Erythroblast (primary cell): ENCODE measurements at regions not wholly inside any gene's neighbourhood (a gene's known extent, or its start where the extent isn't known, plus 50 kb on each side); places are given as distances from the start of the nearest gene placed in this dataset.

Experiments
- GATA1 ChIP-seq: IDR thresholded peaks from 2 replicates; pipeline ENCODE4 v1.6.1; 2011; ENCODE audit warnings: low read depth, mild to moderate bottlenecking, control low read depth, low read length, moderate library complexity
- POLR2A ChIP-seq: IDR thresholded peaks from 2 replicates; pipeline ENCODE4 v1.6.1; 2011; ENCODE audit warnings: mild to moderate bottlenecking, low read length

GRCh38 chr2:194126418-194126817 lies 1530.6 kb upstream of the SLC39A10 start:
- TF ChIP-seq POLR2A (no peak), GATA1 (no peak)
